GM23338 (cell line): ENCODE measurements at regions not wholly inside any gene's neighbourhood (a gene's known extent, or its start where the extent isn't known, plus 50 kb on each side); places are given as distances from the start of the nearest gene placed in this dataset.

Experiments
- ATAC-seq: fragments of 200-7000 bp; cut with Tn5 transposase; 3 replicates; pipeline ENCODE4 v1.9.1; 2020
- DNase-seq: peaks from one replicate; pipeline ENCODE4 v3.0.0-alpha.2; 2015; ENCODE audit warnings: low spot score
- H2AFZ ChIP-seq: fragments of 200-600 bp; sonication (generic); 2 replicates; pipeline ENCODE4 v1.8.0; 2016; ENCODE audit warnings: antibody characterized with exemption, mild to moderate bottlenecking, moderate library complexity
- H3F3A ChIP-seq: fragments of 200-600 bp; sonication (generic); replicated peaks from 2 replicates; pipeline ENCODE4 v1.8.0; 2017; ENCODE audit warnings: antibody characterized with exemption, mixed run types, low read depth
- H3K27ac ChIP-seq: fragments of 200-600 bp; sonication (generic); 2 replicates; pipeline ENCODE4 v1.6.1; 2016; ENCODE audit warnings: low read depth
- H3K27me3 ChIP-seq: fragments of 200-600 bp; sonication (generic); 2 replicates; pipeline ENCODE4 v1.8.0; 2016; ENCODE audit warnings: mild to moderate bottlenecking, mixed run types, moderate library complexity; ENCODE audit not compliant: insufficient read depth
- H3K36me3 ChIP-seq: fragments of 200-600 bp; sonication (generic); 2 replicates; pipeline ENCODE4 v1.8.0; 2016; ENCODE audit warnings: mild to moderate bottlenecking; ENCODE audit not compliant: insufficient read depth
- H3K4me1 ChIP-seq: fragments of 200-600 bp; sonication (generic); 2 replicates; pipeline ENCODE4 v1.8.0; 2016; ENCODE audit warnings: mild to moderate bottlenecking, moderate library complexity; ENCODE audit not compliant: insufficient read depth
- H3K4me2 ChIP-seq: fragments of 200-600 bp; sonication (generic); 2 replicates; pipeline ENCODE4 v1.7.1; 2017; ENCODE audit warnings: mixed run types
- H3K4me3 ChIP-seq: fragments of 200-600 bp; sonication (generic); 2 replicates; pipeline ENCODE4 v1.6.1; 2016; ENCODE audit warnings: mixed run types
- H3K79me2 ChIP-seq: fragments of 200-600 bp; sonication (generic); replicated peaks from 2 replicates; pipeline ENCODE4 v1.8.0; 2017; ENCODE audit warnings: mild to moderate bottlenecking; ENCODE audit not compliant: insufficient read depth
- H3K9me2 ChIP-seq: fragments of 200-600 bp; sonication (generic); 2 replicates; pipeline ENCODE4 v1.8.0; 2017; ENCODE audit not compliant: insufficient read depth
- H4K20me1 ChIP-seq: fragments of 200-600 bp; sonication (generic); replicated peaks from 2 replicates; pipeline ENCODE4 v1.8.0; 2017; ENCODE audit warnings: mild to moderate bottlenecking; ENCODE audit not compliant: insufficient read depth
- H3K27ac Mint-ChIP-seq: 2 replicates; pipeline ENCODE4 v1.8.0; 2020; ENCODE audit warnings: inconsistent platforms, mild to moderate bottlenecking, moderate library complexity, mixed read lengths
- H3K27me3 Mint-ChIP-seq: 3 replicates; pipeline ENCODE4 v1.8.0; 2022; ENCODE audit warnings: low read depth, mild to moderate bottlenecking, moderate library complexity, mixed read lengths, inconsistent platforms; ENCODE audit not compliant: insufficient read depth, poor library complexity
- H3K36me3 Mint-ChIP-seq: 3 replicates; pipeline ENCODE4 v1.8.0; 2021; ENCODE audit warnings: low read depth, mild to moderate bottlenecking, inconsistent platforms, moderate library complexity, mixed read lengths
- H3K4me1 Mint-ChIP-seq: 3 replicates; pipeline ENCODE4 v1.8.0; 2020; ENCODE audit warnings: mild to moderate bottlenecking, inconsistent platforms, mixed read lengths
- H3K4me3 Mint-ChIP-seq: 3 replicates; pipeline ENCODE4 v1.8.0; 2021; ENCODE audit warnings: moderate library complexity, mild to moderate bottlenecking, inconsistent platforms, mixed read lengths
- H3K9me3 Mint-ChIP-seq: 3 replicates; pipeline ENCODE4 v1.8.0; 2020; ENCODE audit warnings: moderate library complexity, mild to moderate bottlenecking, inconsistent platforms, mixed read lengths
- CREB1 ChIP-seq: fragments of 250-450 bp; sonication (Bioruptor Pico); IDR thresholded peaks from 2 replicates; pipeline ENCODE4 v1.5.0; 2020; ENCODE audit warnings: low read depth, mild to moderate bottlenecking, moderate library complexity
- CTCF ChIP-seq, 2 experiments: fragments of 200-600 bp in 1 of 2; sonication (generic) in 1 of 2; conservative IDR thresholded peaks; 2 replicates each; pipeline versions ENCODE4 v1.5.1 to v1.6.1; 2016 to 2017; ENCODE audit warnings: antibody characterized with exemption in 2 of 2, low read depth in 2 of 2, mild to moderate bottlenecking in 2 of 2, moderate library complexity in 1 of 2
- ETS1 ChIP-seq: IDR thresholded peaks from 2 replicates; pipeline ENCODE4 v1.6.1; 2016; ENCODE audit warnings: antibody characterized with exemption
- EZH2 ChIP-seq: fragments of 200-600 bp; sonication (generic); IDR thresholded peaks from one replicate; pipeline ENCODE4 v1.8.0; 2017; ENCODE audit warnings: antibody characterized with exemption, mild to moderate bottlenecking, low read depth; ENCODE audit not compliant: unreplicated experiment
- EZH2phosphoT487 ChIP-seq: fragments of 200-600 bp; sonication (generic); IDR thresholded peaks from one replicate; pipeline ENCODE4 v1.8.1; 2018; ENCODE audit warnings: antibody characterized with exemption; ENCODE audit not compliant: unreplicated experiment
- JUNB ChIP-seq: IDR thresholded peaks from one replicate; pipeline ENCODE4 v1.6.1; 2016; ENCODE audit warnings: antibody characterized with exemption; ENCODE audit not compliant: unreplicated experiment
- NANOG ChIP-seq: IDR thresholded peaks from 2 replicates; pipeline ENCODE4 v1.6.1; 2016; ENCODE audit warnings: antibody characterized with exemption, borderline replicate concordance
- POLR2AphosphoS5 ChIP-seq: IDR thresholded peaks from 2 replicates; pipeline ENCODE4 v1.6.1; 2016; ENCODE audit warnings: antibody characterized with exemption, low read depth
- REST ChIP-seq: IDR thresholded peaks from one replicate; pipeline ENCODE4 v1.6.1; 2018; ENCODE audit warnings: antibody characterized with exemption; ENCODE audit not compliant: unreplicated experiment
- STAT1 ChIP-seq: IDR thresholded peaks from one replicate; pipeline ENCODE4 v1.6.1; 2016; ENCODE audit warnings: antibody characterized with exemption; ENCODE audit not compliant: unreplicated experiment
- ZNF114 ChIP-seq: fragments of 250-450 bp; sonication (Bioruptor Pico); IDR thresholded peaks from 2 replicates; pipeline ENCODE4 v1.5.0; 2020; ENCODE audit warnings: mild to moderate bottlenecking, moderate library complexity
- ZNF331 ChIP-seq: fragments of 250-450 bp; sonication (Bioruptor Pico); IDR thresholded peaks from 2 replicates; pipeline ENCODE4 v1.5.0; 2020; ENCODE audit warnings: low read depth, mild to moderate bottlenecking, moderate library complexity
- ZNF462 ChIP-seq: fragments of 250-450 bp; sonication (Bioruptor Pico); IDR thresholded peaks from 2 replicates; pipeline ENCODE4 v1.5.0; 2020; ENCODE audit warnings: mild to moderate bottlenecking, moderate library complexity

- Histone ChIP-seq H3K79me2 (no peaks in the 10 kb centered on the region), H3K4me1 (no peaks in the 10 kb centered on the region), H3K27me3 (no peaks in the 10 kb centered on the region), H2AFZ (no peak overlapping the region), H3K9me2 (no peaks in the 10 kb centered on the region), H3K27ac (no peak overlapping the region), H3K4me2 (no peak overlapping the region), H3F3A (no peaks in the 10 kb centered on the region), H3K36me3 (no peaks in the 10 kb centered on the region), H4K20me1 (no peaks in the 10 kb centered on the region), H3K4me3 (no peak overlapping the region)
- peaks cover 9% of the 10 kb centered on the region; the same call in 2 of the 3 replicates for H3K9me3 Mint-ChIP-seq
- no peak overlapping the region for H3K4me3 Mint-ChIP-seq
- peaks cover 8% of the 10 kb centered on the region; the same call in 2 of the 3 replicates for H3K36me3 Mint-ChIP-seq
- ATAC-seq (no peak), DNase-seq (no peak)
- H3K27me3 Mint-ChIP-seq = no peaks in the 10 kb centered on the region
- peaks cover 2% of the 10 kb centered on the region; the same call in 2 of the 3 replicates for H3K4me1 Mint-ChIP-seq
- TF ChIP-seq ZNF114 (CRISPR knock-in tag) = no peak
- no peak for TF ChIP-seq JUNB
- no peak for TF ChIP-seq ETS1
- TF ChIP-seq POLR2AphosphoS5 = no peak
- TF ChIP-seq CREB1 (CRISPR knock-in tag) = no peak
- TF ChIP-seq STAT1 = no peak
- no peak for TF ChIP-seq ZNF331 (CRISPR knock-in tag)
- no peak for TF ChIP-seq EZH2
- no peak for TF ChIP-seq NANOG
- no peak for TF ChIP-seq ZNF462 (CRISPR knock-in tag)
- no peak for TF ChIP-seq CTCF (conservative IDR thresholded peaks at IDR 0.05; ENCODE audit: low read depth in 2 of 2)
- TF ChIP-seq EZH2phosphoT487 = no peak
- no peak for TF ChIP-seq REST
- no peak overlapping the region for H3K27ac Mint-ChIP-seq
Observed at GRCh38 chr12:89185181-89185580, 167.1 kb downstream of the DUSP6 start.
